ENCODE measurements at regions not wholly inside any gene's neighbourhood (a gene's known extent, or its start where the extent isn't known, plus 50 kb on each side); places are given as distances from the start of the nearest gene placed in this dataset.
"Not testable (repeated sequence)": the region's sequence is repeated elsewhere in the genome, so short reads cannot be mapped to it uniquely, and the experiment has no call there.

GRCh38 chr1:234765672-234766071, 155.7 kb upstream of the IRF2BP2 start:
- H3K27ac Mint-ChIP-seq = no peak overlapping the region
- no peaks in the 10 kb centered on the region for H3K36me3 Mint-ChIP-seq
- no peaks in the 10 kb centered on the region for H3K9me3 Mint-ChIP-seq
- ATAC-seq (no peak), DNase-seq (ENCODE audit: low spot score in 2 of 2) (no peak)
- H3K4me1 Mint-ChIP-seq = peaks cover 43% of the 10 kb centered on the region
- no peak overlapping the region for H3K4me3 Mint-ChIP-seq

- H3K4me3 Mint-ChIP-seq = no peak overlapping the region
- ATAC-seq = peak; percentile 68
- peaks cover 42% of the 10 kb centered on the region for H3K4me1 Mint-ChIP-seq
- H3K9me3 Mint-ChIP-seq = no peaks in the 10 kb centered on the region
- DNase-seq (ENCODE audit: low spot score in 2 of 2) = no peak
- H3K36me3 Mint-ChIP-seq = no peaks in the 10 kb centered on the region
- H3K27ac Mint-ChIP-seq = no peak overlapping the region
Measured at GRCh38 chr1:234765181-234765580, 155.2 kb upstream of the IRF2BP2 start.

- no peak for ATAC-seq
- no peak overlapping the region for H3K27ac Mint-ChIP-seq
- H3K4me1 Mint-ChIP-seq = peaks cover 39% of the 10 kb centered on the region
- H3K4me3 Mint-ChIP-seq = no peak overlapping the region
- no peaks in the 10 kb centered on the region for H3K9me3 Mint-ChIP-seq
- no peak for DNase-seq (ENCODE audit: low spot score in 2 of 2)
- no peaks in the 10 kb centered on the region for H3K36me3 Mint-ChIP-seq
Measured at GRCh38 chr1:234763910-234764309, 153.9 kb upstream of the IRF2BP2 start.

DNA sequence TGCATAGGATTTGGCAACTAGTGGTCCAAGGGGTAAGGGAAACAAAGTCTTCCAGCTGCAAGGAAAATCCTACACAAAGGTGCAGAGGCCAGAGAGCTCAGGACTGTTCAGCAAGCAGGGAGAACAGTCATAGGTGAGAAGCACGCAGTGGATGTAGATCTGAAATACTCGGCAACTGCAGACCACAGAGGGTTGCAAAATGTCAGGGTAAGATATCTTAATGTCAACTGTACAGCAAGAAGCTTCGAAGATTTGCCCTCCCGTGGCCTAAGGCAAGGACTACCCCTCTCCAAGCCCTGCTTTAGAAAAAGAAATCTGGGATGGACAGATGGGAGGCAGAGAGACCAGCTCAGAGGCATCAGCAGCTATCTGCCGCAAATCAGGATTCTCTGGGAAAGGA, 153.4 kb upstream of the IRF2BP2 start:
- H3K36me3 Mint-ChIP-seq = no peaks in the 10 kb centered on the region
- H3K27ac Mint-ChIP-seq = no peak overlapping the region
- ATAC-seq (no peak), DNase-seq (ENCODE audit: low spot score in 2 of 2) (no peak)
- H3K4me3 Mint-ChIP-seq = no peak overlapping the region
- no peaks in the 10 kb centered on the region for H3K9me3 Mint-ChIP-seq
- H3K4me1 Mint-ChIP-seq = peaks cover 38% of the 10 kb centered on the region

- not testable (repeated sequence) for ATAC-seq, H3K27ac Mint-ChIP-seq
- peaks cover 34% of the 10 kb centered on the region for H3K4me1 Mint-ChIP-seq
Measured at GRCh38 chr1:234762127-234762526, 152.1 kb upstream of the IRF2BP2 start.

DNA sequence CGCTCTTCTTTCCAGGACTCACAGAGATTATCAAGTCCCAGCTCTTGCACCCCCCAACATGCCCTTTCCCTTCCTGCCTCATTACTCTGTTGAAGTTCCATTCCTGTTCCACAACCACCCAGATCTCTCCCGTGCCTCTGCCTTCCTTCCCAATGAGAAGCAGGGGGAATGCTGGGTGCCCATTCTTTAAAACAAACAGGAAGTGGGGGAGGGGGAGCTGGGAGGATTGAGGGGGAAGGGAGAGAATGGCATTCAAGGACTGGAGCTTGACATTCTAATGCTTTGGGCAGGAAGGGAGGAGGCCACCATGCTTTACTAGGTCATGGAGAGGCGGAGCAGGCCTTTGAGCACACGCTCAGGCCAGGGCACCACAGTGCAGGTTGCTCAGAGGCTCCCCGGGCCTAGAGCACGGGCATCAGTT, 150.3 kb upstream of the IRF2BP2 start:
- no peak overlapping the region for H3K27ac Mint-ChIP-seq
- H3K36me3 Mint-ChIP-seq = peaks cover 8% of the 10 kb centered on the region
- ATAC-seq = no peak
- H3K4me3 Mint-ChIP-seq = no peak overlapping the region
- no peak for DNase-seq (ENCODE audit: low spot score in 2 of 2)
- peaks cover 32% of the 10 kb centered on the region for H3K4me1 Mint-ChIP-seq
- no peaks in the 10 kb centered on the region for H3K9me3 Mint-ChIP-seq

More at GRCh38 chr1:234762127-234762526, 152.1 kb upstream of the IRF2BP2 start:
- H3K4me3 Mint-ChIP-seq; H3K9me3 Mint-ChIP-seq; H3K36me3 Mint-ChIP-seq; DNase-seq (ENCODE audit: low spot score in 2 of 2): not testable (repeated sequence)

DNA sequence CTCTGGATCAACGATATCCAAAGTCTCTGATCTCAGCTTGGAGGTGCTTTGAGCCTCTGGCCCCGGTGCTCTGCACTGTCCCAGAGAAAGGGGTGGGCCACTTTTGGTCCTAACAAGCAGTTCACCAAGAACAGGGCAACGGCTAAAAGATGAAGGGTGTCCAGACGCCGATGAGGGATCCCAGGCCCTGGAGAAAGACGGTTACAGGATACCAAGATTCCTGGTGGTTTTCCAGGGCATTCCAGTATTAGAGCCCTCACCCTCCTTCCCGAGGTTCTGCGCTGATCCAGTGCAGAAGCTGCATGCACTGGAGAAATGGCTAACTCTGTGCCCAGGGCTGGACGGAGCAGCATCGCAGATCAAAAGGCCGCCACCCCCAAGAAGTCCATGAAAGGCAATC, 149.9 kb upstream of the IRF2BP2 start:
- H3K4me3 Mint-ChIP-seq = no peak overlapping the region
- DNase-seq (ENCODE audit: low spot score in 2 of 2) = no peak
- peaks cover 32% of the 10 kb centered on the region for H3K4me1 Mint-ChIP-seq
- no peak overlapping the region for H3K27ac Mint-ChIP-seq
- no peak for ATAC-seq
- H3K9me3 Mint-ChIP-seq = no peaks in the 10 kb centered on the region
- H3K36me3 Mint-ChIP-seq = peaks cover 8% of the 10 kb centered on the region

GRCh38 chr1:234758851-234759250, 148.9 kb upstream of the IRF2BP2 start:
- H3K36me3 Mint-ChIP-seq = peaks cover 8% of the 10 kb centered on the region
- DNase-seq (ENCODE audit: low spot score in 2 of 2) = peak in 1 of 2 donors; percentile 62
- peak overlapping the region; percentile 40 for H3K4me3 Mint-ChIP-seq
- peak; percentile 94 for ATAC-seq
- no peaks in the 10 kb centered on the region for H3K9me3 Mint-ChIP-seq
- peaks cover 32% of the 10 kb centered on the region for H3K4me1 Mint-ChIP-seq
- H3K27ac Mint-ChIP-seq = peak overlapping the region; percentile 18

GRCh38 chr1:234756857-234757256, 146.9 kb upstream of the IRF2BP2 start:
- no peak for DNase-seq (ENCODE audit: low spot score in 2 of 2)
- Mint-ChIP-seq H3K36me3 (peaks cover 8% of the 10 kb centered on the region), H3K27ac (no peak overlapping the region), H3K4me1 (peaks cover 32% of the 10 kb centered on the region), H3K4me3 (no peak overlapping the region), H3K9me3 (no peaks in the 10 kb centered on the region)
- ATAC-seq = no peak

GRCh38 chr1:234756066-234756774, 146.2 kb upstream of the IRF2BP2 start:
- Mint-ChIP-seq H3K27ac (no peak overlapping the region), H3K4me3 (no peak overlapping the region), H3K4me1 (peaks cover 32% of the 10 kb centered on the region), H3K36me3 (peaks cover 8% of the 10 kb centered on the region), H3K9me3 (no peaks in the 10 kb centered on the region)
- ATAC-seq = peak; percentile 19
- DNase-seq (ENCODE audit: low spot score in 2 of 2) = no peak

DNA sequence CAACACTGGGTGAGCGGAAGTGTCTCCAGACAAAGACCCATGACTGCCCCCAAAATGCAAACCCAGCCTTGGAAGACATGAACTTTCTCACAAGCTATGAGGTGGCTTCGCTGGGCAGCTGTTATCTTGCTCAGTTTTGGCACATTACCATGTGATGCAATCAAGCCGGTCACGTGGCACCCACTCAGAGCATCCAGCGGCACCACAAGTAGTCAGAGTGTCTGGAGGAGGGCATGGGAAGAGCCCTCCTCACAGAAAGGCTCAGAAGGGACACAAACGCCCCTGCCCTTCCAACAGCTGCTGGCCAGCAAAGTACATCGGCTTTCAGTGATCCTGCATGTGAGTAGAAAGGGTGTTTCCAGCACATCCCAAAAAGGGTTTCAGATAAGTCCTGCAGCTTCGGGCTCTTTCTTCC, 145.5 kb upstream of the IRF2BP2 start:
- no peak overlapping the region for H3K27ac Mint-ChIP-seq
- DNase-seq (ENCODE audit: low spot score in 2 of 2) = no peak

GRCh38 chr1:234753979-234754378, 144.0 kb upstream of the IRF2BP2 start:
- H3K36me3 Mint-ChIP-seq = peaks cover 8% of the 10 kb centered on the region
- ATAC-seq = no peak
- H3K9me3 Mint-ChIP-seq = no peaks in the 10 kb centered on the region
- no peak for DNase-seq (ENCODE audit: low spot score in 2 of 2)
- H3K4me3 Mint-ChIP-seq = no peak overlapping the region
- H3K4me1 Mint-ChIP-seq = peaks cover 19% of the 10 kb centered on the region
- H3K27ac Mint-ChIP-seq = no peak overlapping the region

More for the DNA sequence above, 145.5 kb upstream of the IRF2BP2 start:
- Mint-ChIP-seq H3K4me1 (peaks cover 31% of the 10 kb centered on the region), H3K4me3 (no peak overlapping the region), H3K36me3 (peaks cover 8% of the 10 kb centered on the region), H3K9me3 (no peaks in the 10 kb centered on the region)
- ATAC-seq = no peak

DNA sequence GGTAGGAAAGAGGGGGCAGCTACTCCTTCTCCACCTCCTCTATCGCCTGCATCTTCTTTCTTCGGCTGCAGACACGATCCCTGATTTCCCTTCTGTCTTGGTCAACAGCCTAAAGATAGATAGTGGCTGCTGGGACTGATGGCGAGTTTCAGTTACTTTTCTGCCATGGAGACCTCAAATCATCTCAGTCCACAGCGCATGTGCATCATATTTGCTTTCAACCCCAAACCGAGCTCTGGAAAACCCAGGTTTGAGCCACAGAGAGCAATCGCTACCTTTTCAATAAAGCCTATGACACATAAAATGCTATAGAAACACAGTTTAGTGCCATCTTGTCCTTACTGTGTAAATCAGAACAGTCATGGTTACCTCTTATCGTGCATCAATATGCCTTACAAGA, 142.9 kb upstream of the IRF2BP2 start:
- Mint-ChIP-seq H3K9me3 (no peaks in the 10 kb centered on the region), H3K36me3 (peaks cover 8% of the 10 kb centered on the region), H3K27ac (no peak overlapping the region), H3K4me1 (peaks cover 9% of the 10 kb centered on the region), H3K4me3 (no peak overlapping the region)
- ATAC-seq (no peak), DNase-seq (ENCODE audit: low spot score in 2 of 2) (no peak)

- ATAC-seq = no peak
Measured at GRCh38 chr1:234751678-234752077, 141.7 kb upstream of the IRF2BP2 start.

DNA sequence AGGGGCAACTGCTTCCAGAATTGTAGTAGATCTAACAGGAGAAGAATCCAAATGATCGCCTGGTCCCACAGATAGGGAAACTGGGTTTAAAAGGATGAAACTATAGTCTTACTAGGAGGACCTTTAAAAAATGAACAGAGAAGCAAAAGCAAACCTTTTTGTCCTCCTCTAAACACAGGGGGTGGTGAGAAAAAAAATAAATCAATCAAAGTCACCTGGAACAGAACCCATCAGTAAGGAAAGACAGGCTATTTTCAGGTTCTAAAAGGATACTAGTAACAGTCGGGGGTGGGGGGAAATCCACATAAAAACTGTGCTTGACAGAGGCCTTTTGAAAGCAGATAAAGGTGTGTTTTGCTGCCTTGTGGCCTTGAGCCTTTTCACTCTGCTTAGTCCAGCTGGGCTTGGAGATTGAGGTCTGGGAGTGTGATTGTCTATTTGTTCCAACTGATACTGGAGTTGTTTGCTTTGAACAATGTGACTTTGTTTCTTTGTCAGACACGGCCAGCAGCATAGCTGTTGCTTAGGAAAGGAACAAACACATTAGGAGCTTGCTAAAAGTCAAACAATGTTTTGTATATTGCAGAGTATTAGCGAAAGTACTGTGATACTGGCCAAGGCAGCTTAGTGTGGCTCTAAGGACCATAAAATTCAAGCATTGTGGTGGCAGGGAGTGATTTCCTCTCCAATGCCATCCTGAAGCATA, 141.1 kb upstream of the IRF2BP2 start:
- no peak overlapping the region for H3K27ac Mint-ChIP-seq
- H3K9me3 Mint-ChIP-seq = no peaks in the 10 kb centered on the region
- DNase-seq (ENCODE audit: low spot score in 2 of 2) = no peak
- no peaks in the 10 kb centered on the region for H3K36me3 Mint-ChIP-seq
- H3K4me1 Mint-ChIP-seq = no peaks in the 10 kb centered on the region
- ATAC-seq = no peak
- no peak overlapping the region for H3K4me3 Mint-ChIP-seq

More at GRCh38 chr1:234751678-234752077, 141.7 kb upstream of the IRF2BP2 start:
- no peak overlapping the region for H3K27ac Mint-ChIP-seq
- H3K9me3 Mint-ChIP-seq = no peaks in the 10 kb centered on the region
- no peak for DNase-seq (ENCODE audit: low spot score in 2 of 2)
- peaks cover under 1% of the 10 kb centered on the region for H3K4me1 Mint-ChIP-seq
- no peak overlapping the region for H3K4me3 Mint-ChIP-seq
- peaks cover under 1% of the 10 kb centered on the region for H3K36me3 Mint-ChIP-seq

GRCh38 chr1:234748713-234749112, 138.7 kb upstream of the IRF2BP2 start:
- DNase-seq (ENCODE audit: low spot score in 2 of 2) (no peak), ATAC-seq (no peak)
- Mint-ChIP-seq H3K4me1 (no peaks in the 10 kb centered on the region), H3K27ac (no peak overlapping the region), H3K4me3 (no peak overlapping the region), H3K36me3 (no peaks in the 10 kb centered on the region), H3K9me3 (no peaks in the 10 kb centered on the region)

Data from stimulated activated effector memory CD8-positive, alpha-beta T cell treated with anti-CD3 and anti-CD28 coated beads, Interleukin-12 subunit alpha, Interleukin-12 subunit beta, amount 100 ng/mL, for 72 hours (primary cell).